ENCODE measurements at regions not wholly inside any gene's neighbourhood (a gene's known extent, or its start where the extent isn't known, plus 50 kb on each side); places are given as distances from the start of the nearest gene placed in this dataset.

GRCh38 chr2:64865831-64866345 is 123.3 kb upstream of the SLC1A4 start:
- H3F3A ChIP-seq (replicated peaks; ENCODE audit: insufficient read depth) = no peaks in the 10 kb centered on the region
- peak overlapping the region in 1 of 2 experiments; percentile 63; a peak in 2 of 4 replicates for H3K4me3 ChIP-seq (ENCODE audit: low read depth in 2 of 2, low read length in 1 of 2)
- no peaks in the 10 kb centered on the region for H3K36me3 ChIP-seq (replicated peaks in 1 of 2; ENCODE audit: control insufficient read depth in 1 of 2, insufficient read depth in 2 of 2, low read length in 1 of 2)
- ChIA-PET POLR2A (interaction anchor here (1.0 kb wide), 1 partner anchor 212 kb away, joined by 3 read pairs; the partner anchor contains the start of gene SERTAD2), CTCF (interaction anchor here (1.0 to 3.4 kb wide), 5 partner anchors 220 to 408 kb away, joined by 3 to 23 read pairs (median 14); no protein-coding TSS in a partner anchor)
- H4K20me1 ChIP-seq (ENCODE audit: insufficient read depth) = no peaks in the 10 kb centered on the region
- no peaks in the 10 kb centered on the region for H3K79me2 ChIP-seq (ENCODE audit: insufficient read depth)
- peaks cover 0 to 8% of the 10 kb centered on the region in 2 experiments; a peak in 1 of 4 replicates for H3K4me1 ChIP-seq (ENCODE audit: control insufficient read depth in 1 of 2, insufficient read depth in 2 of 2, low read depth in 1 of 2, low read length in 1 of 2)
- H3K27me3 ChIP-seq (ENCODE audit: insufficient read depth) = no peaks in the 10 kb centered on the region
- H3K9me3 ChIP-seq = no peaks in the 10 kb centered on the region
- no peaks in the 10 kb centered on the region for H3K9me2 ChIP-seq
- H3K4me2 ChIP-seq = 0 out of 2 replicates have a peak overlapping the region, but pooled peaks have one; percentile 84
- WGBS (ENCODE audit: low lambda C conversion rate) = 76% methylated on average over 10 of the region's 10 CpGs
- no peak overlapping the region for H3K27ac ChIP-seq (ENCODE audit: low read depth in 2 of 2, low read length in 1 of 2)
- TF ChIP-seq CTCF (IDR thresholded peaks at IDR 0.05) (0 out of 2 replicates have a peak, but pooled peaks have one; percentile 15), EP300 (IDR thresholded peaks at IDR 0.05; ENCODE audit: borderline replicate concordance in 1 of 2, low read depth in 1 of 2, low read length in 1 of 2) (no peak)
- DNase-seq = no peak
- no peak overlapping the region; the same call in 1 of the 2 replicates for H2AFZ ChIP-seq (ENCODE audit: low read depth)
- no peak overlapping the region for H3K9ac ChIP-seq

GRCh38 chr2:64866797-64867196 is 122.4 kb upstream of the SLC1A4 start:
- TF ChIP-seq ZBTB33 (IDR thresholded peaks at IDR 0.05; ENCODE audit: borderline replicate concordance, low read depth) = no peak
- TF ChIP-seq CHD2 (IDR thresholded peaks at IDR 0.05; ENCODE audit: low read length, partially characterized antibody) = no peak
- TF ChIP-seq GABPA (IDR thresholded peaks at IDR 0.05; ENCODE audit: low read depth) = no peak
- TF ChIP-seq EP300 (IDR thresholded peaks at IDR 0.05; ENCODE audit: borderline replicate concordance in 1 of 2, low read depth in 1 of 2, low read length in 1 of 2) = no peak
- no peak overlapping the region for H2AFZ ChIP-seq (ENCODE audit: low read depth)
- H3K9ac ChIP-seq = no peak overlapping the region
- POLR2A ChIA-PET = interaction anchor here (1.0 kb wide), 1 partner anchor 213 kb away, joined by 3 read pairs; the partner anchor contains the start of gene SERTAD2
- no peak overlapping the region for H3K4me2 ChIP-seq
- H3K4me3 ChIP-seq (ENCODE audit: low read depth in 2 of 2, low read length in 1 of 2) = no peak overlapping the region
- WGBS (ENCODE audit: low lambda C conversion rate) = 63% methylated on average over 8 of the region's 8 CpGs
- H3K9me3 ChIP-seq = no peaks in the 10 kb centered on the region
- H3K4me1 ChIP-seq (ENCODE audit: control insufficient read depth in 1 of 2, insufficient read depth in 2 of 2, low read depth in 1 of 2, low read length in 1 of 2) = peaks cover 0 to 8% of the 10 kb centered on the region in 2 experiments; a peak in 1 of 4 replicates
- no peaks in the 10 kb centered on the region for H3K36me3 ChIP-seq (replicated peaks in 1 of 2; ENCODE audit: control insufficient read depth in 1 of 2, insufficient read depth in 2 of 2, low read length in 1 of 2)
- H3K27ac ChIP-seq (ENCODE audit: low read depth in 2 of 2, low read length in 1 of 2) = no peak overlapping the region
- CTCF ChIA-PET = interaction anchor here (0.5 to 3.4 kb wide), 13 partner anchors 11 to 536 kb away, joined by 3 to 23 read pairs (median 3); partner anchors contain the start of gene SERTAD2
- H3F3A ChIP-seq (replicated peaks; ENCODE audit: insufficient read depth) = peaks cover 1% of the 10 kb centered on the region
- H3K79me2 ChIP-seq (ENCODE audit: insufficient read depth) = no peaks in the 10 kb centered on the region
- no peak for DNase-seq
- no peaks in the 10 kb centered on the region for H4K20me1 ChIP-seq (ENCODE audit: insufficient read depth)
- H3K27me3 ChIP-seq (ENCODE audit: insufficient read depth) = no peaks in the 10 kb centered on the region
- H3K9me2 ChIP-seq = no peaks in the 10 kb centered on the region
